GM19023 (cell line): ENCODE measurements at regions not wholly inside any gene's neighbourhood (a gene's known extent, or its start where the extent isn't known, plus 50 kb on each side); places are given as distances from the start of the nearest gene placed in this dataset.
"Not testable (repeated sequence)": the region's sequence is repeated elsewhere in the genome, so short reads cannot be mapped to it uniquely, and the experiment has no call there.

Experiments used
- ATAC-seq: cut with Tn5 transposase; IDR thresholded peaks from one replicate; pipeline ENCODE4 v1.9.1; 2021; ENCODE audit warnings: mild to moderate bottlenecking, moderate library complexity; ENCODE audit not compliant: unreplicated experiment

DNA sequence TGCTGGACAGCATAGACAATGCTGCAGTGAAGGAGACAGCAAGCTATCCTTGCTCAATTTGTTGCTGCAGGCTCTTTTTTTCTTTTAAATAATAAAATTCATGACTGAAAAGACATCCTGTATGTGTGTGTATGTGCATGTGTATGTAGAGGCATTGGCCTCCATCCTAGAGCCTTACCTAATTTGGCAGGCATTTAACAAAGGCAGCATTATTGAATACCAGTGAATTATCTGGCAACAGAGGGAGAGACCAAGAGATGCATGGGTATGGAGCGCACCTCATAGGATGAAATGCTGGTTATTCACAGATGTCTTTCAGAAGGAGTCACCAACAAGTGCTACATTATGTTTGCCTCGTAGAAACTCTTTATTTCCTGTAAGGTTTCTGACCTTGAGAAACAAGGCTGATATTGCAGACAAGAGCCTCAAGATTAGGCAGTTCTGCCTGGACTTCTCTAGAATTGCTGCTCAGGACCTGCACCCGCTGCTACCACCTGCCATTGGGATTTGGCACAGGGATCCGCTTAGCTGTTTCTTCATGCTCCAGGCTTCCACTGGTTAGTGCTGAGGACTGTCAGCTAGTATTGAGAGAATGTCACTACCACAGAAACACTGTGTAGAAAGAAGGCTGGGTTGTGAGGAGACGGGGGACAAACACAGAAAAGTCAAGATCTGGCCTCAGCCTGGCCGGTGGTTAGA, 247.7 kb upstream of the RFX3 start:
- no peak for ATAC-seq

DNA sequence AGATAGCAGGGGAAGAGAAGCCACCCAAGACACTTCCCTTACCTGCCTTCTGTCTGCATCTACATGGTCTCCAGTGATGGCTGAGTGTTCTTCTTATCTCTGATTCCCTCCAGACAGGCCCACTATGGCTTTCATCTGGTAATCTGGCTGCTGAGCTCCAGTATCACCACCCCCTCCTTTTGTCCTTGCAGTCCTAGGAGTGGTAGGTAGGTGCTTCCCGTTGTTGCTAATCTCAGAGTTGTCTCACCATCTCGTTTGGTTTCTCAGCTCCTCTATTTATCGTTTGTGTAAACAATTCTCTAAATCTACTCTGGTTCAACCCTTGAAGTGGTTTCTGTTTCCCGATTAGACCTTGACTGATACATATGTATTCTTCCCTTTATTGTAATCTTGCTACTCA, 243.8 kb upstream of the RFX3 start:
- no peak for ATAC-seq

DNA sequence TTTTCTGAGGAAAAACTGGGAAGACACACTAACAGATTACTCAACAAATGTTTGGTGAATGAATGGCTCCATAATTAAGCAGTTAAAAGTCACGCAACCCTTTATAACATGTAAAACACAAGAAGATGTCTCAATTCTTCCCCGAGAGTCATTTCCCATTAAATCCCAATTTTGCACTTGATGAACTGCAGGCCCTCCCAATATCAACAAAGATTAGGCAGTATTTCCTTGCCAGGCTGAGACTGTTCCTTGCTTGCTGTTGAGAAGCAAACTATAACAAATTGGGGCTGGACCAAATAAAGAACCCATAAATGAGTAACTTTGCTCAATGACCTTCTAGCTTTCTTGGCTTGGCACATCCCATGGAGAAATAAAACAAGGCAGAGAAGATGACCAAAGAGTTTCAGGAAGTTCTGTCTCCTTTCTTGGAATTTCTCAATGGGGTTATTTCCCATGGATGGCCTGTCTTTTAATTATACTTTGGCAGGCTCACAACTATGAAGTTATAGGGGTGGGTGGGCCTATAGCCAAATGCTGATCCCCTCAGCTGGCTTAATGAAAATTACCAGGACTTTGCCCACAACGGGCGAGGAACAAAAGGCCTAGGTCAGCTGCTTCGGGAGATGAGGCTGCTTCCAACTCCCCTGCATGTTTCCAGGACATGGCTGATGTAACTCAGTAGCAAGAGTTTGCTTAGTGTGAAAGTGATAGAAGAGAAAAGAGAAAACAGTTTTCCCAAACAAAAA, 243.1 kb upstream of the RFX3 start:
- ATAC-seq = no peak

DNA sequence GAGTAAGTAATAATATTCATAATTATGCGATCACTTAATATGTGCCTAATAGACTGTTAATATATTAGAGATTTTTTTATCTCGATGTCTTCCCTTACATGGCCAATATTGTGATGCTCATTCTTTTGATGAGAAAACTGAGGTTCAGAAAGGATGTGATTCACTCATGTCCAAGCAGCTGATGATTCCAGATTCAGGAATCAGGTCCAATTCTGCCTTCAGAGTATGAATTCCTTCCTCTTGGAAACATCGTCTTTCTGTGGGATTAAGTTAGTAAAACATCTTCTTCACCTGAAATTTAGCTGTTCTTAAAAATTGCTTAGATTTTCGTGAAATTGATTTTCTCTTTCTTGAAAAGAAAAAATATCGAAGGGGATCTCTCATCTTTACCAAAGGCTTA, 242.5 kb upstream of the RFX3 start:
- ATAC-seq = no peak

DNA sequence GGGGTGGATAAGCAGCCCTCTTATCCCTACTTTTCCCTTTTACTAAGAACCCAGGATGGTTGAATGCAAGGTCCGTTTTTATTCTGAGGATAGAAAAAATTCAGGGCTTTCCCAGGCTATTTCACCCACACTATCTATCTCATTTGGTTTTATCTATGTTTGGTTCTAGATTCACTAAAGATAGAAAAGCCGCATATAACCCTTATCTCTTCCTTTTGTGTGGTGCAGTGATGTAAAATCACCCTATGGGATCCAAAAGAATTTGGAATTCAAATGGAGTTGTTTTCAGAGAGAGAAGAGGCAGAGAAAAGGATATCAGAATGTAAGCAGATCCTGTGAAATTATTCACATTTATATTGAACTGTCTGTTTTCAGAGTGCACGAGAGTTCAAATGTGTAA, 236.3 kb upstream of the RFX3 start:
- no peak for ATAC-seq

DNA sequence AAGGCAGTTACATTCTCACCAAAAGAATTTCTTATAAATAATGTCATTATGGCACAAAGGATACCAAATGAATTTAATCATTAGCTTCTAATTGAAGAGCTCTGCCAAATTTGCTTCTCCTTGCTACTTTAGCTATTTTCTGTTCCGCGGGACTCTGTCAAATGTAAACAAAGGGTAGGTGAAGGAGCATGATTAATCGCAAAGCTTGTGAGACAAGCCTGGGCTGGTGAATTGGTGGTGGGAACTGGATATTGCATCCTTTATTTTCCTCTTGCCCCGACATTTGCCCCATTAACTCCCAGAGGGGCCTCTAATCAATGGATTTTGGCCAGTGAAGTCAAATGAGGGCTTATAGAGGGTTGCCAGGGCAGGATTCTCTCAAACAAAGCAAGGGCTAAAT, 234.2 kb upstream of the RFX3 start:
- ATAC-seq = no peak

DNA sequence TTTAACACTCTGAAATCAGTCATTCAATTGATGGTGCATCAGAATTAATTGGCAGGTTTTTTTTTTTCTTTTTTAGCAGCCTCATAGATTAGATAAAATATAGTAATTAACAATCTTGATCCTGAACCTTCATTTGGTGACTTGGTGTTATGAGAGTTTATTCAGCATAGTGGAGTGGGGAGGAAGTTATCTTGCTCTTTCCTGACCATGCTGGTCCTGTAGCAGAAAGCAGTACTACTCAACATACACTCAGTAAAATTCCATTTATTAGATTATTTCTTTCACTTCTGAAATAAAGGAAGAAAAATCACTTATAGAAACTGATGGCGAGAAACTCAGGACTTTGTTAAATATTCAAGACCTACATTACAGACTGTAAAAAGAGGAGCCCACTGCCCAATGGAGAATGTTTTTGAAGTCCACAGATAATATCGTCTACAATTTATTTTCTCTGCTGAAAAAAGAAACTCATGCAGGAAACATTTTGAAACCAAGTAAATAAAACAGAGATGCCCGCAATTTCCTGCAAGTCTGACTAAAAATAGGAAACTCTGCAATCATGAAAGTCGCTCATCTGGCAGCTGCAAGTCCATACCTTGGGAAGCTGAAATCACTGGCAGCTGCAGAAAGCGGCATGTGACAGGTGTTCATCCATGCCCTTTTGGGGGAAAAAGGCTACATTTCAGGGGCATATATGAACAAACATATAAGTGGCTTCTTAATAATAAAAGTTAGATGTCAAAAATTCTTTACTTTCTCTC, 233.2 kb upstream of the RFX3 start:
- ATAC-seq = no peak

DNA sequence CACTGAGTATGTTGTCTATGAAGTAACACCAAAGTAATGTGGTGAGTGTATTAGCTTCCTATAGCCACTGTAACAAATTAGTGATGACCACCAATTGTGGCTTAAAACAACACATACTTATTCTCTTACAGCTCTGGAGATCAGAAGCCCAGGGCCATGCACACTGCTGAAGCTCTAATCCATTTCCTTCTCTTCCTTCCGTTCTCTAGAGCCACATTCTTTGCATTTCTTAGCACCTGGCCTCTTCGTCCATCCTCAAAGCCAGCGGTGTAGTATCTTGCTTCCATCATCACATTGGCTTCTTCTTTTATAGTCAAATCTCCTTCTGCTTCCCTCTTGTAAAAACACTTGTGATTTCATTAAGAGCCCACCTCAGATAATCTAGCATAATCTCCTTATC, 230.3 kb upstream of the RFX3 start:
- ATAC-seq = no peak

DNA sequence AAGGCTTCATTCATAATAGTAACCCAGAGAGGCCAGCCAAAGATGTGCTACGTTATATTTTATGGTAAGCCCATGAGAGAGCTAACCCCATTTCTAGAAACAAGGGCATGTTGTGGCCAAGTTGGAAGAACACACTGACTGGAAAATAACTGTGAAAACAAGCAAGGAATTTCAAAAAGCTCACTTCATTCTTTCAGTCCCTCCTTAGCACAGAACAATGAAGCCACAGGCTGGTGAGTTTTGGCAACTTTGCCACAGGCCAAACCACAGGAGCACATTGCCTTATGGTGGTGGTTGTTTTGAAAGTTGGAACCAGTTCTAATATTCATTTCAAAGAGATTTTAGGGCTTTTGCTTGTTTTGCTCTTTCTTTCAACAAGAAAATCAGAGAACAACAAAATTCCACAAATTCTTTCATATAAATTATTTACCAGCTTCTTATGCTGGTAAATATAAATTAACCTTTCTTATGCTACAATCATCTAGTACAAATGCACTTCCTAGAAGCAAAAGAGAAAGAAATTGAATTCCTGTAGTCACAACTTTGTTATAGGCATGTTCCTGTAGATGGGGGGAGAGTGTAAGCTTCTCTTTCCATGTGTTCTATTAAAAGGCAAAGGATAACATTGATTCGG, 225.4 kb upstream of the RFX3 start:
- no peak for ATAC-seq

DNA sequence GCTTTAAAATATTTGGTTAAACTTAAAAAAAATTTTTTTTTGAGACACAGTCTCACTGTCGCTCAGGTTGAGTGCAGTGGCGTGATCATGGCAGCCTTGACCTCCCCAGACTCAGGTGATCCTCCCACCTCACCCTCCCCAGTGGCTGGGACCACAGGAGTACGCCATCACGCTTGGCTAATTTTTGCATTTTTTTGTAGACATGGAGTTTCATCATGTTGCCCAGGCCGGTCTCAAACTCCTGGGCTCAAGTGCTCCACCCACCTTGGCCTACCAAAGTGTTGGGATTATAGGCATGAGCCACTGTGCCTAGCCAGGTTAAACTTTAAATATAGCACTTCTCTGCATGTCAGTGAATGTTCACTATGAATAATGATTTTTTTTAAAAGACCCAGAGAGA, 224.5 kb upstream of the RFX3 start:
- no peak for ATAC-seq

DNA sequence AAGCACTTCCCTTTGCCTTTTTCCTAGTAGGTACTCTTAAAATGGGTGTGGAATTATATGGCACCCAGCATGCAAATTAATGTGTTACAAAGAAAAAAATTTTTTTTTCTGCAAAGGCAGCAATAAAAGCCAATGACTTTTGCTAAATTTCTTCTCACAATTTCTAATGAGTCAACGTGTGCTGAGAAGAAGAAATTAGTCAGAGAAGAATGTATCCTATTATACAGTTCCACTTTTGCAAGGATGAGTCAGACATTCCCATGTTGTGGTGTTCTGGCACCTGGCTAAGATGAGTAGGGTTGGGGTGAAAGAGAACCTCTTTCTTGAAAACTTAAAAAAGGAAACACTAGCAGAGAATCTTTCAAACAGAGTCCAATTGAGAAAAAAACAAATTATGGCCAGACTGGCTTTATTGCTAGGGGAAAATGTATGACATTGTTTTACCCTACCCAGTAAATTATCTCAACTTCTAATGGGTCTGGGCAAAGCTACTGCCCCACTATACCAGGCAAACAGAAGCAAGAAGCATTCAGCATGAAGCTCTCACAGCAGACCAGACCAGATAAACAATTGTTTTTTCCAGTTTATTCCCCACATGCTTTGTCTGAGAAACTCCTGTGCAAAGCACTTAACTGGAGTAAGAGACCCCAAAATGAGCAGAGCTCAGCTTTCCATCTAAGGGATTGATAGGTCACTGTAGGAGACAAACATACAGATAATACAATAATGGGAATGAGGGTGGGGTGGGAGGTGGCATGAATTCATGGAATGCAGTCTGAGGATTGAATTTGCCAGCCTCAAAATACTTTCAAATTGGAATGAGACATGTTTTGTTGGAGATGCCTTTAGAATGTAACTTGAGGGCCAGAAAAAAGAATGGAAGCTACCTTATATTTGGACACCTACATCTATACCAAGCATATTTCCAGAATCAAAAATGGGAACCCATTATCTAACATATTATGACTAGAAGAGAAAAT, 220.8 kb upstream of the RFX3 start:
- ATAC-seq = no peak

DNA sequence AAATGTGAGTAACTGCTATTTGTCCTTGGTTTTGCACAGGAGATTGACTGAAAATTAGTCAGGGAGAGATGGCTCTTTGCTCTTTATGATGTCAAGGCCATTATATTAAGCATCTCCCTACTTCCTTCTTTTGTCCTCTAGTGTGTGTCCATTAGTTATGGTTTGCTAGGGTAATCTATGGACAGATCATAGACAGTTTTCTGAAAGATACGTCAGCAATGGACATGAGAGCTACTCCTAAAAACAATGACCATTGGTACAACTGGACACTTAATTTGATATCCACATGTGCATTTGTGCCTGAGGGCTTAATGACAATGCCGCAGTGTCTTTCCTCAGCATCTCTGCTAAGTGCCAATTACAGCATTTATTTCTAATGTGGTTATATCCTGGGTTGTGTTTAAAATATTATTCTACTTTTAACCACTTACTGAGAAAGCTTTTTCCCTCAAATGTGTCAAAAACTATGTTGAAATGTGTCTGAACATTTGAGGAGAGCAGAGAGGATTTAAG, 218.2 kb upstream of the RFX3 start:
- no peak for ATAC-seq

DNA sequence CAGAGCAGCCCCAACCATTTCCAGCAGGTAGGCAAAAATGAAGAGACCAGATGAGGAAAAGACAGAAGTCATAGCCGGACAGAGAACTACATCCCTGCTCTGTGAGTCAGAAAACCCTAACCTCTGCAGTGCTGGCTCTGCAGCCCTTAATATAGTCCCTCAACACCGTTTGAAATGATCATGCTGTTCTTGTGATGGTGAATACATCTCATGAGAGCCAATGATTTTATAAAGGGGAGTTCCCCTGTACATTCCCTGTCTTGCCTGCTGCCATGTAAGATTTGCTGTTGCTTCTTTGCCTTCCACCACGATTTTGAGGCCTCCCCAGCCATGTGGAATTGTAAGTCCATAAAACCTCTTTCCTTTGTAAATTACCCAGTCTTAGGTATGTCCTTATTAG, 216.8 kb upstream of the RFX3 start:
- no peak for ATAC-seq

DNA sequence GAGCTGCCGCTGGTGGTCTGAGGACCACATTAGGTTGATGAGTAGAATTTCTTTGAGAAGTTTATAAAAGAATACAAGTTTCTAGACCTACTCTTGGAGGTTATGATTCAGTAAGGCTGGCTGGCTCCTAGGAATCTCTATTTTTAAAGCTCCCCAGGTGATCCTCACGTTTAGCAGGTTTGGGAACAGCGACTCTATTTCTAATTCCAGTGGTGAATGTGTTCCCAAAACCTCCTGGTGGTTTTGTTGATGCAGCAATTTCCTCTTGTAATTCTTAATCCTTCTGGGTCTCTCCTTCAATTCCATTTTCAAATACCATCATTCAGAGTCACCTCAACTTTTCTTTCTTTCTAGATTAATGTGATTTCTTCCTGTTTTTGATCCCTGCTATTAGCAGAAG, 215.9 kb upstream of the RFX3 start:
- ATAC-seq = no peak

DNA sequence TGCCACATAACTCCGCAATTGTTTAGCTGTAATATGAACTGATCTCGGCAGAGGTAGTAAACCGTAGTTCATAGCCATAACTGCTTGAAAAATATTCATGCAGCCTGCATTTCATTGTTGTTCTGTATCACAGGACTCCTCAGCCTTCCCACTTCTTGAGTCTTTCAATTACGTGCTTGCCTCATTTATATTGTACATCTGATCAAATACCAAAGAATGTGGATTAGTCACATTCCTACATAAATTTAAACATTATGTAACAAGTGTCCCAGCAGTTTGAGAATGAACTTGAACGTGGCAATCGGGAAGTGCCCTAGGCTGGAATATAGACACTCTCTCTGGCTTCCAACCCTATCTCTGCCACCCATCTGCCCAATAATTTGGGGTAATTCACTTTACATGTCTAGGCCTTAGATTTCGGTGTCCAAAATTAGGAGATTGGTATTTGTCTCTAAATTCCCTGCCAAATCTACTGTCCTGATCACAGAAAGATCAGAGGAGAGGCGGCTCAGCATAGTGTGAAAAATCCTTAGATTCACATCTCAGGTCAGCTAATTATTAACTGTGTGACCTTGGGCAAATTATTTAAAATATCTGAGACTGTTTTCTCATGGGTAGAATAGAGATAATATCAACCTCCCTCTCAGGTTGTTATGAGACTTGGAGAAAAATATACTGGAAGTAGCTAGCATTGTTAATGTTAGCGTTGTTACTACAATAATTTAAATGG, 215.1 kb upstream of the RFX3 start:
- no peak for ATAC-seq

DNA sequence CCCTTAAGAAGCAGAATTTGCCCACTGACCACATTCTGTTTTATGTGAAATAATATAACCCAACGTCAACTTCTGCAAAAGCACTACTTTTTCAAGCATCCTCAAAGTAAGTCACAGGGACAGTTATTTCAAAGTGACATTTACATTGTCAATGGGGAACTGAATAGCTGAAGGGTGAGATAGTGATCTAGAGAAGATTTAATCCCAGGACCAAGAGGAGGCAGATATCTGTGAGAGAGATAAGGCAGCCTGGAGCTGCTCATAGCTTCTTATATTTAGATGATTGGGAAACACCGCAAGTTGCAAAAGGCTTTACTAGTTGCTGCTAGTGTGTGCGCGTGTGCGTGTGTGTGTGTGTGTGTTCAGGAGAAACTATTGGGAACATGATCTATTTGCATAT, 210.4 kb upstream of the RFX3 start:
- ATAC-seq = no peak

DNA sequence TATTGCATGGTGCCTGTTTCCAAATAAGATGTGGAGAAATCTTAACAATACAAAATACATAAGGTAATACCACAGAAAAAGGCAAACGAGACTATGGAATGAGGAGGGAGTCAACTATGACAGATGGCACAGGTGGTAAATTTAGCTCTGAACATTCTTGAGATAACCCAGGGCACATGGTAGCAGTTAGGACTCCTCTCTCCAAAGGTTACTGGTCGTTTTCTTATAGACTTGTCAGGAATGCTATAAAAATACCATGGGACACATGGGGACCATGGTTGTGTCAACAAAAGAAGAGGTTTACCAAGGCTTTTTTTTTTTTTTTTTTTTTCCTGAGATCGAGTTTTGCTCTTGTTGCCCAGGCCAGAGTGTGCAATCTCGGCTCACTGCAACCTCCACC, 209.4 kb upstream of the RFX3 start:
- no peak for ATAC-seq

DNA sequence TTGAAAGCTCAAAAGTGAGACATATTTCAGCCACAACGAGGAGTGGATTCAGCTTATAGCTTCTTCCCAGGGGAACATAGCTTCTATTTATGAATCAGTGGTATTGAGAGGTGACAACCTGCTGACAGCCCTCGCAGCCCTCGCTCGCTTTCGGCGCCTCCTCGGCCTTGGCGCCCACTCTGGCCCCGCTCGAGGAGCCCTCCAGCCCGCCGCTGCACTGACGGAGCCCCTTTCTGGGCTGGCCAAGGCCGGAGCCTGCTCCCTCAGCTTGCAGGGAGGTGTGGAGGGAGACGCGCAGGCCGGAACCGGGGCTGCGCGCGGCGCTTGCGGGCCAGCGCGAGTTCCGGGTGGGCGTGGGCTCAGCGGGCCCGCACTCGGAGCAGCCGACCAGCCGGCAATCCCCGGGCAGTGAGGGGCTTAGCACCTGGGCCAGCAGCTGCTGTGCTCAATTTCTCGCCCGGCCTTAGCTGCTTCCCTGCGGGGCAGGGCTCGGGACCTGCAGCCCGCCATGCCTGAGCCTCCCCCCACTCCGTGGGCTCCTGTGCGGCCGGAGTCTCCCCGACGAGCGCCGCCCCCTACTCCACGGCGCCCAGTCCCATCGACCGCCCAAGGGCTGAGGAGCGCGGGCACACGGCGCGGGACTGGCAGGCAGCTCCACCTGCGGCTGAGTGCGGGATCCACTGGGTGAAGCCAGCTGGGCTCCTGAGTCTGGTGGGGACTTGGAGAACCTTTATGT, 207.9 kb upstream of the RFX3 start:
- not testable (repeated sequence) for ATAC-seq

DNA sequence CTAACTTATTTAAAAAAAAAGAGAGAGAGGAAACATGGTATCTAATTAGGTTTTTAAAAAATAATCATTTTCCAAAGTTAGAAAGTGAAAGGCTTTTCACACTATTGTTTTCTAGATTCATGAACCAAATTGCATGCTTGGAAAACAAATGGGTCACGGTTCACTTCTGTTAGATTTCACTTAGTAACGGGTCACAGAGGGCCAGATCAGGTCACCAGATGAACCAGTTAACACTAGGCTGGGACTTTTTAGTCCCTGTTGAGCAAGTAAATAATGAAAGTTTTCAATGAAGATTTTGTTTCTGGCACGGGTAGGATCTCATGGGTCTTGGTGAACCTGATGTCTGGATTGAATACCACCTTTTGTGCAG, 207.2 kb upstream of the RFX3 start:
- no peak for ATAC-seq
